Neuronal stem cell (in vitro differentiated cells): ENCODE measurements at regions not wholly inside any gene's neighbourhood (a gene's known extent, or its start where the extent isn't known, plus 50 kb on each side); places are given as distances from the start of the nearest gene placed in this dataset.

ENCODE experiments used
- DNase-seq: peaks from one replicate; pipeline ENCODE4 v3.0.0-alpha.2; 2013; ENCODE audit warnings: low spot score
- H2AFZ ChIP-seq: one replicate; pipeline ENCODE4 v1.6.1; 2013; ENCODE audit warnings: mild to moderate bottlenecking, low read length, inconsistent platforms
- H2AK5ac ChIP-seq: 2 replicates; pipeline ENCODE4 v1.6.1; 2013; ENCODE audit warnings: low read depth, mild to moderate bottlenecking, inconsistent platforms, low read length, moderate library complexity, mixed read lengths
- H2BK120ac ChIP-seq: 2 replicates; pipeline ENCODE4 v1.6.1; 2013; ENCODE audit warnings: low read depth, mild to moderate bottlenecking, inconsistent platforms, low read length, moderate library complexity, mixed read lengths
- H2BK12ac ChIP-seq: one replicate; pipeline ENCODE4 v1.6.1; 2013; ENCODE audit warnings: low read length, inconsistent platforms
- H2BK15ac ChIP-seq: 2 replicates; pipeline ENCODE4 v1.6.1; 2013; ENCODE audit warnings: mild to moderate bottlenecking, low read length, inconsistent platforms, mixed read lengths
- H2BK5ac ChIP-seq: one replicate; pipeline ENCODE4 v1.6.1; 2013; ENCODE audit warnings: inconsistent platforms, mild to moderate bottlenecking, low read length, moderate library complexity
- H3K14ac ChIP-seq: one replicate; pipeline ENCODE4 v1.6.1; 2013; ENCODE audit warnings: low read length, inconsistent platforms
- H3K18ac ChIP-seq: 2 replicates; pipeline ENCODE4 v1.6.1; 2013; ENCODE audit warnings: low read length, inconsistent platforms
- H3K23ac ChIP-seq: 2 replicates; pipeline ENCODE4 v1.6.1; 2013; ENCODE audit warnings: low read depth, mild to moderate bottlenecking, mixed read lengths, low read length, inconsistent platforms; ENCODE audit not compliant: poor library complexity
- H3K27ac ChIP-seq: replicated peaks from 3 replicates; pipeline ENCODE4 v1.5.1; 2013; ENCODE audit warnings: low read length, inconsistent platforms
- H3K27me3 ChIP-seq, 3 experiments: 2 replicates each; pipeline ENCODE4 v1.6.1; 2013; ENCODE audit warnings: low read length in 3 of 3, mild to moderate bottlenecking in 2 of 3, inconsistent platforms in 1 of 3, low read depth in 1 of 3, mixed read lengths in 1 of 3, moderate library complexity in 1 of 3; ENCODE audit not compliant: control insufficient read depth in 3 of 3, insufficient read depth in 3 of 3
- H3K36me3 ChIP-seq, 2 donors: replicated peaks in 1 of 2; 2 replicates each; pipeline ENCODE4 v1.6.1; 2013; ENCODE audit warnings: low read length in 2 of 2; ENCODE audit not compliant: control insufficient read depth in 2 of 2, insufficient read depth in 2 of 2
- H3K4ac ChIP-seq: 2 replicates; pipeline ENCODE4 v1.6.1; 2013; ENCODE audit warnings: inconsistent platforms, mild to moderate bottlenecking, low read length, moderate library complexity
- H3K4me1 ChIP-seq, 2 donors: 1 replicate in 1 of 2; 2 replicates in 1 of 2; pipeline ENCODE4 v1.6.1; 2013; ENCODE audit warnings: low read length in 2 of 2, low read depth in 1 of 2; ENCODE audit not compliant: control insufficient read depth in 2 of 2, insufficient read depth in 1 of 2
- H3K4me2 ChIP-seq: one replicate; pipeline ENCODE4 v1.6.1; 2013; ENCODE audit warnings: mild to moderate bottlenecking, low read length, inconsistent platforms; ENCODE audit not compliant: insufficient read depth, poor library complexity, severe bottlenecking
- H3K4me3 ChIP-seq, 2 donors: 2 replicates each; pipeline ENCODE4 v1.5.1; 2013; ENCODE audit warnings: low read length in 2 of 2, mild to moderate bottlenecking in 2 of 2, inconsistent platforms in 1 of 2, moderate library complexity in 1 of 2
- H3K79me1 ChIP-seq: one replicate; pipeline ENCODE4 v1.6.1; 2013; ENCODE audit warnings: low read depth, mild to moderate bottlenecking, inconsistent platforms, low read length, moderate library complexity
- H3K9ac ChIP-seq: one replicate; pipeline ENCODE4 v1.6.1; 2013; ENCODE audit warnings: mild to moderate bottlenecking, low read depth, low read length, inconsistent platforms; ENCODE audit not compliant: poor library complexity
- H3K9me3 ChIP-seq, 2 donors: replicated peaks in 1 of 2; 2 replicates each; pipeline versions ENCODE3 to v1.6.1; 2013; ENCODE audit warnings: low read length in 2 of 2, mild to moderate bottlenecking in 2 of 2, inconsistent platforms in 1 of 2, low read depth in 1 of 2, mixed read lengths in 1 of 2, moderate library complexity in 1 of 2; ENCODE audit not compliant: control insufficient read depth in 2 of 2, insufficient read depth in 1 of 2
- H4K8ac ChIP-seq: one replicate; pipeline ENCODE4 v1.6.1; 2013; ENCODE audit warnings: low read depth, mild to moderate bottlenecking, inconsistent platforms, low read length, moderate library complexity
- H4K91ac ChIP-seq: one replicate; pipeline ENCODE4 v1.6.1; 2013; ENCODE audit warnings: low read length, low read depth, mild to moderate bottlenecking, inconsistent platforms; ENCODE audit not compliant: poor library complexity
- WGBS, 2 donors: extraction: QIAGEN DNeasy Blood & Tissue Kit; methylation state at CpG; one replicate each; pipeline ENCODE4 v1.1.7; 2013; ENCODE audit warnings: missing lambda C conversion rate in 2 of 2, mixed read lengths in 1 of 2; ENCODE audit not compliant: insufficient read length in 2 of 2, insufficient replicate concordance in 1 of 2; ENCODE audit errors: extremely low coverage in 2 of 2; 5-methylcytosine and 5-hydroxymethylcytosine counted together

- no peaks in the 10 kb centered on the region for H3K79me1 ChIP-seq
Observed at GRCh38 chr15:26391567-26392194, 381.2 kb downstream of the GABRB3 start.

GRCh38 chr15:26382444-26383072 is 390.3 kb downstream of the GABRB3 start:
- no CpG with 5 or more reads among the region's 8 CpGs for WGBS, 2 donors
- Histone ChIP-seq H3K9ac (no peak overlapping the region), H3K9me3 (peaks cover 0 to 2% of the 10 kb centered on the region in 2 donors), H3K4ac (no peak overlapping the region), H2BK12ac (no peak overlapping the region), H3K79me1 (no peaks in the 10 kb centered on the region), H2BK15ac (no peak overlapping the region), H3K27me3 (no peaks in the 10 kb centered on the region), H2AFZ (no peak overlapping the region), H4K91ac (no peak overlapping the region), H2AK5ac (no peak overlapping the region), H3K23ac (no peak overlapping the region), H3K4me1 (no peaks in the 10 kb centered on the region), H3K4me2 (no peak overlapping the region), H2BK120ac (no peak overlapping the region), H2BK5ac (no peak overlapping the region), H4K8ac (no peak overlapping the region), H3K4me3 (no peak overlapping the region), H3K27ac (no peak overlapping the region), H3K18ac (no peak overlapping the region), H3K36me3 (no peaks in the 10 kb centered on the region), H3K14ac (no peak overlapping the region)
- no peak for DNase-seq

More at GRCh38 chr15:26391567-26392194, 381.2 kb downstream of the GABRB3 start:
- H3K4me1 ChIP-seq = no peaks in the 10 kb centered on the region
- no peak overlapping the region for H3K4me3 ChIP-seq
- no peak overlapping the region for H2AFZ ChIP-seq
- DNase-seq = no peak
- whole genome bisulfite sequencing, 2 donors = no CpG with 5 or more reads among the region's 5 CpGs
- H2BK120ac ChIP-seq = no peak overlapping the region
- no peak overlapping the region for H2BK15ac ChIP-seq
- no peak overlapping the region for H3K27ac ChIP-seq
- no peak overlapping the region for H4K8ac ChIP-seq
- H3K14ac ChIP-seq = no peak overlapping the region
- H2AK5ac ChIP-seq = no peak overlapping the region
- no peak overlapping the region for H4K91ac ChIP-seq
- no peaks in the 10 kb centered on the region for H3K9me3 ChIP-seq
- H3K9ac ChIP-seq = no peak overlapping the region
- H3K4ac ChIP-seq = no peak overlapping the region
- H3K4me2 ChIP-seq = no peak overlapping the region
- no peak overlapping the region for H3K23ac ChIP-seq
- H3K27me3 ChIP-seq = no peaks in the 10 kb centered on the region
- no peak overlapping the region for H3K18ac ChIP-seq
- no peaks in the 10 kb centered on the region for H3K36me3 ChIP-seq
- no peak overlapping the region for H2BK5ac ChIP-seq
- H2BK12ac ChIP-seq = no peak overlapping the region

- H3K9me3 ChIP-seq = peaks cover 0 to 2% of the 10 kb centered on the region in 2 donors
Observed at GRCh38 chr15:26378304-26378703, 394.6 kb downstream of the GABRB3 start.

GRCh38 chr15:26376243-26376642 is 396.6 kb downstream of the GABRB3 start:
- Histone ChIP-seq H3K9ac (no peak overlapping the region), H2BK5ac (no peak overlapping the region), H3K27me3 (no peaks in the 10 kb centered on the region), H3K4me1 (peaks cover 0 to 3% of the 10 kb centered on the region in 2 donors), H2BK12ac (no peak overlapping the region), H3K4me3 (no peak overlapping the region), H3K4ac (no peak overlapping the region), H2AFZ (no peak overlapping the region), H3K18ac (no peak overlapping the region), H3K79me1 (no peaks in the 10 kb centered on the region), H2AK5ac (no peak overlapping the region), H4K8ac (no peak overlapping the region), H3K36me3 (no peaks in the 10 kb centered on the region), H3K9me3 (peaks cover 0 to 2% of the 10 kb centered on the region in 2 donors), H3K14ac (no peak overlapping the region), H4K91ac (no peak overlapping the region), H3K23ac (no peak overlapping the region), H3K4me2 (no peak overlapping the region), H3K27ac (no peak overlapping the region), H2BK15ac (no peak overlapping the region), H2BK120ac (no peak overlapping the region)
- no peak for DNase-seq
- WGBS, 2 donors = no CpG with 5 or more reads among the region's 2 CpGs

More at GRCh38 chr15:26378304-26378703, 394.6 kb downstream of the GABRB3 start:
- no peak overlapping the region for H3K4ac ChIP-seq
- no peak overlapping the region for H3K14ac ChIP-seq
- H3K9ac ChIP-seq = no peak overlapping the region
- H3K23ac ChIP-seq = no peak overlapping the region
- no peak overlapping the region for H4K91ac ChIP-seq
- H2BK15ac ChIP-seq = no peak overlapping the region
- no peak overlapping the region for H2BK120ac ChIP-seq
- no peak overlapping the region for H3K4me2 ChIP-seq
- H4K8ac ChIP-seq = no peak overlapping the region
- H2AK5ac ChIP-seq = no peak overlapping the region
- no peaks in the 10 kb centered on the region for H3K36me3 ChIP-seq
- no peaks in the 10 kb centered on the region for H3K27me3 ChIP-seq
- no peak overlapping the region for H2BK5ac ChIP-seq
- H2AFZ ChIP-seq = no peak overlapping the region
- no CpG with 5 or more reads among the region's 2 CpGs for WGBS, 2 donors
- no peak overlapping the region for H2BK12ac ChIP-seq
- no peak for DNase-seq
- no peak overlapping the region for H3K4me3 ChIP-seq
- no peak overlapping the region for H3K18ac ChIP-seq
- H3K27ac ChIP-seq = no peak overlapping the region
- no peaks in the 10 kb centered on the region for H3K4me1 ChIP-seq
- no peaks in the 10 kb centered on the region for H3K79me1 ChIP-seq
